OCI-LY3 (cell line): ENCODE measurements at regions not wholly inside any gene's neighbourhood (a gene's known extent, or its start where the extent isn't known, plus 50 kb on each side); places are given as distances from the start of the nearest gene placed in this dataset.
"Not testable (repeated sequence)": the region's sequence is repeated elsewhere in the genome, so short reads cannot be mapped to it uniquely, and the experiment has no call there.

Experiments
- H2AFZ ChIP-seq: fragments of 200-600, 300-600 bp; shearing (Covaris generic); 2 replicates; pipeline ENCODE4 v1.6.0; 2014; ENCODE audit warnings: antibody characterized with exemption, low read depth, low read length
- H3K27ac ChIP-seq: fragments of 200-600, 300-600 bp; sonication (generic); 2 replicates; pipeline ENCODE4 v1.5.1; 2014; ENCODE audit warnings: mild to moderate bottlenecking, low read length, moderate library complexity, mixed read lengths
- H3K27me3 ChIP-seq: fragments of 200-600, 300-600 bp; sonication (generic); 2 replicates; pipeline ENCODE4 v1.6.1; 2014; ENCODE audit warnings: low read depth, low read length, mixed read lengths
- H3K36me3 ChIP-seq: fragments of 200-600, 300-600 bp; sonication (generic); replicated peaks from 2 replicates; pipeline ENCODE3; 2014; ENCODE audit warnings: low read depth, low read length, mixed read lengths
- H3K4me1 ChIP-seq: fragments of 300-600, 200-600 bp; sonication (generic); 2 replicates; pipeline ENCODE4 v1.6.1; 2014; ENCODE audit warnings: low read length, mixed read lengths
- H3K4me2 ChIP-seq: fragments of 200-600, 300-600 bp; sonication (generic); 2 replicates; pipeline ENCODE4 v1.6.1; 2014; ENCODE audit warnings: low read length, mixed read lengths
- H3K4me3 ChIP-seq: fragments of 300-600, 200-600 bp; sonication (generic); 2 replicates; pipeline ENCODE4 v1.5.1; 2014; ENCODE audit warnings: antibody characterized with exemption, mild to moderate bottlenecking, low read length, moderate library complexity
- H3K79me2 ChIP-seq: fragments of 300-600, 200-600 bp; shearing (Covaris generic); 2 replicates; pipeline ENCODE4 v1.6.1; 2014; ENCODE audit warnings: mild to moderate bottlenecking, low read length, mixed read lengths
- H3K9ac ChIP-seq: fragments of 300-600, 200-600 bp; shearing (Covaris generic); 2 replicates; pipeline ENCODE4 v1.6.0; 2014; ENCODE audit warnings: mild to moderate bottlenecking, low read length, moderate library complexity
- H3K9me3 ChIP-seq: fragments of 200-600, 300-600 bp; shearing (Covaris generic); 2 replicates; pipeline ENCODE4 v1.6.1; 2014; ENCODE audit warnings: low read length, mixed read lengths; ENCODE audit not compliant: insufficient read depth
- H4K20me1 ChIP-seq: fragments of 200-600, 300-600 bp; sonication (generic); 2 replicates; pipeline ENCODE4 v1.6.1; 2016; ENCODE audit warnings: low read length, mixed read lengths; ENCODE audit not compliant: insufficient read depth
- EZH2phosphoT487 ChIP-seq: fragments of 200-600 bp; shearing (Covaris generic); IDR thresholded peaks from 2 replicates; pipeline ENCODE4 v1.6.1; 2018; ENCODE audit warnings: antibody characterized with exemption, mixed run types, low read depth
- TF ChIP-seq, protein P1 (sequence below): fragments of 200-600, 300-600 bp; sonication (generic); IDR thresholded peaks from 2 replicates; pipeline ENCODE4 v1.5.1; 2014; ENCODE audit warnings: antibody characterized with exemption, low read length, low read depth

DNA sequence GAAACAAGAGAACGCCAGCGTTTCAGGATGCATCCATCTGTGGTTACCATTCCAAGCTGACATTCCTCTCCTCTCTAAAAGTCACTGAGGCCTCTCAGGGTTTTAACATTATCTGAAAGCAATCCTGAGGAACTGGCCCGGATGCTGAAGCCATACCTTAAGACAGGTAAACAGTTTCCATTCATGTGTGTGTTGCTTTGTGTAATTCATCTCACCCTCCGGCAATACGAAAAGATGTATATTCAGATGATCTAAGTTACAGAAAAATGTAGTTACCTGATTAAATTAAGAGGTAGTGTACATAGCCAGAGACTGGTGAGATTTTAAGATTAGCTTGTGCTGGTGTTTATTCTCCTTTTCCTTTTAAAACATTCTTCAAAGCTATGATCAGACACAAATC lies 68.4 kb upstream of the BACH2 start:
- Histone ChIP-seq H4K20me1 (no peaks in the 10 kb centered on the region), H3K27ac (no peak overlapping the region), H3K4me2 (no peak overlapping the region), H3K9me3 (no peaks in the 10 kb centered on the region), H3K27me3 (peaks cover 45% of the 10 kb centered on the region), H3K79me2 (no peaks in the 10 kb centered on the region), H2AFZ (no peak overlapping the region), H3K36me3 (no peaks in the 10 kb centered on the region), H3K4me1 (peaks cover 13% of the 10 kb centered on the region), H3K9ac (no peak overlapping the region), H3K4me3 (no peak overlapping the region)
- no peak for TF ChIP-seq EZH2phosphoT487
- TF ChIP-seq, protein P1, sequence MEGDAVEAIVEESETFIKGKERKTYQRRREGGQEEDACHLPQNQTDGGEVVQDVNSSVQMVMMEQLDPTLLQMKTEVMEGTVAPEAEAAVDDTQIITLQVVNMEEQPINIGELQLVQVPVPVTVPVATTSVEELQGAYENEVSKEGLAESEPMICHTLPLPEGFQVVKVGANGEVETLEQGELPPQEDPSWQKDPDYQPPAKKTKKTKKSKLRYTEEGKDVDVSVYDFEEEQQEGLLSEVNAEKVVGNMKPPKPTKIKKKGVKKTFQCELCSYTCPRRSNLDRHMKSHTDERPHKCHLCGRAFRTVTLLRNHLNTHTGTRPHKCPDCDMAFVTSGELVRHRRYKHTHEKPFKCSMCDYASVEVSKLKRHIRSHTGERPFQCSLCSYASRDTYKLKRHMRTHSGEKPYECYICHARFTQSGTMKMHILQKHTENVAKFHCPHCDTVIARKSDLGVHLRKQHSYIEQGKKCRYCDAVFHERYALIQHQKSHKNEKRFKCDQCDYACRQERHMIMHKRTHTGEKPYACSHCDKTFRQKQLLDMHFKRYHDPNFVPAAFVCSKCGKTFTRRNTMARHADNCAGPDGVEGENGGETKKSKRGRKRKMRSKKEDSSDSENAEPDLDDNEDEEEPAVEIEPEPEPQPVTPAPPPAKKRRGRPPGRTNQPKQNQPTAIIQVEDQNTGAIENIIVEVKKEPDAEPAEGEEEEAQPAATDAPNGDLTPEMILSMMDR, result no peak

DNA sequence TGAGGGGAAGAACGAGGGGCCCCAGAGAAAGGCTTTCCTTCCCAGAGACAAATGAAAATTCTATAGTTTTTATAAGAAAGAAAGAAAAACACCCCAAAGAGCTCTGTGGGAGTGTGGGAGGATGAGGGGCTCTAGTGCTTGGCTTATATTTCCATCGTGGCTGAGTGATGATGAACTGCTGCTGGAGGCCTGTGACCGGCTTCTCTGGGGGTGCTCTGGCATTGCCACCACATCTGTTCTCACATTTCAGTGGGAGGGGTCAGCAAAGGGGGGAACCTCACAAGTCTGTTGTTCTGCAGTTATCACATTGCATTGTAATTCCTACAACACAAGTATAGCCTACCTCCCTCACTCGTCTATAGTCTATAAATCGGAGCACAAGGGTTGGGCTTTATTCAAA lies 67.6 kb upstream of the BACH2 start:
- Histone ChIP-seq H4K20me1 (no peaks in the 10 kb centered on the region), H3K4me3 (no peak overlapping the region), H3K9ac (no peak overlapping the region), H3K4me1 (peaks cover 9% of the 10 kb centered on the region), H3K79me2 (no peaks in the 10 kb centered on the region), H3K27me3 (peaks cover 39% of the 10 kb centered on the region), H3K27ac (no peak overlapping the region), H3K4me2 (no peak overlapping the region), H3K36me3 (no peaks in the 10 kb centered on the region), H3K9me3 (no peaks in the 10 kb centered on the region), H2AFZ (no peak overlapping the region)
- TF ChIP-seq, protein P1, result no peak
- no peak for TF ChIP-seq EZH2phosphoT487

DNA sequence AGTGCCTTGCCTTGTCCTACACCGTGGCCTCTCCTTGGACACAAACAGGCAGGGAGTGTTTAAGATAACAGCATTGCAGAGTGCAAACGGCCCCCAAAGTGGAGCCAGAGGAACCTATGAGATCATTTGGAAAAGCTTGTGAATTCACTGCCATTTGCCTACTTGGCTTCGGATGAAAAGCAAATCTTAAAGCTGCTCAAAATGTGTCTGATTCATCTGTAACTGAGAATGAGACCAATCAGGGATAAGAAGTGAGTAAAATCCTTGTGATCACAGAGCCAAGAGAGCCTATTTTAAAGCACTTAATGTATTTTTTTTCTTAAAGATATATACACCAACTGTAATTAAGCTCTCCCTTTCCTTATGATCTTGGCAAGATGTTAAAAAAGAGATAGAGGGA lies 65.7 kb upstream of the BACH2 start:
- Histone ChIP-seq H3K4me3 (no peak overlapping the region), H3K27ac (no peak overlapping the region), H3K36me3 (no peaks in the 10 kb centered on the region), H3K27me3 (peaks cover 24% of the 10 kb centered on the region), H3K79me2 (no peaks in the 10 kb centered on the region), H3K4me1 (no peaks in the 10 kb centered on the region), H3K9me3 (no peaks in the 10 kb centered on the region), H3K4me2 (no peak overlapping the region), H4K20me1 (no peaks in the 10 kb centered on the region), H2AFZ (no peak overlapping the region), H3K9ac (no peak overlapping the region)
- TF ChIP-seq EZH2phosphoT487, result no peak
- TF ChIP-seq, protein P1, result no peak

DNA sequence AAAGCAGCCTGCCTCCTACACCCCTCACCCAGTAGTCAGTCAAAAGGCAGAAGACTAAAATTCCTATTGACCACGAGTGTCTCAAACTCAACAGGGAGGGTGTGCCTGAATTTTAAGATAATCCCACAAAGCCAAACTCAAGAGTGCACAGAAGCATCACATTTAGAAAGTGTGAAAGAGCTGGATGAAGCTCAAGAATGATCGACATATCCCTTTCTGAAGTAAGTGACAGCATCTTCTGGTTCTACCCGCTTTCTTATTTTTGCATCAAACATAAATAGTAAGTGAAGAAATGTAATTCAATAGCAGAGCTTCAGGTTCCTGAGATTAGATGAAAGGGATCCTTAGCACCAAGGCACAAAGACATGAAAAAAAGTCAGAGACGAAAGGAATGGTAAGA lies 64.5 kb upstream of the BACH2 start:
- no peak overlapping the region for H3K27ac ChIP-seq
- H3K9me3 ChIP-seq, result no peaks in the 10 kb centered on the region
- no peak overlapping the region for H3K9ac ChIP-seq
- no peak for TF ChIP-seq EZH2phosphoT487
- TF ChIP-seq, protein P1, result no peak
- H3K27me3 ChIP-seq, result peaks cover 31% of the 10 kb centered on the region
- H3K79me2 ChIP-seq, result no peaks in the 10 kb centered on the region
- H3K4me1 ChIP-seq, result no peaks in the 10 kb centered on the region
- H3K4me3 ChIP-seq, result no peak overlapping the region
- H3K36me3 ChIP-seq, result no peaks in the 10 kb centered on the region
- no peak overlapping the region for H2AFZ ChIP-seq
- H3K4me2 ChIP-seq, result no peak overlapping the region
- no peaks in the 10 kb centered on the region for H4K20me1 ChIP-seq

GRCh38 chr6:90358036-90358770 lies 61.6 kb upstream of the BACH2 start:
- H3K27ac ChIP-seq, H4K20me1 ChIP-seq, H3K4me3 ChIP-seq, H3K79me2 ChIP-seq, H3K9ac ChIP-seq, H3K36me3 ChIP-seq, H2AFZ ChIP-seq, H3K9me3 ChIP-seq, H3K4me2 ChIP-seq, H3K4me1 ChIP-seq: not testable (repeated sequence)
- peaks cover 24% of the 10 kb centered on the region for H3K27me3 ChIP-seq
